ENCODE measurements at regions not wholly inside any gene's neighbourhood (a gene's known extent, or its start where the extent isn't known, plus 50 kb on each side); places are given as distances from the start of the nearest gene placed in this dataset.

DNA sequence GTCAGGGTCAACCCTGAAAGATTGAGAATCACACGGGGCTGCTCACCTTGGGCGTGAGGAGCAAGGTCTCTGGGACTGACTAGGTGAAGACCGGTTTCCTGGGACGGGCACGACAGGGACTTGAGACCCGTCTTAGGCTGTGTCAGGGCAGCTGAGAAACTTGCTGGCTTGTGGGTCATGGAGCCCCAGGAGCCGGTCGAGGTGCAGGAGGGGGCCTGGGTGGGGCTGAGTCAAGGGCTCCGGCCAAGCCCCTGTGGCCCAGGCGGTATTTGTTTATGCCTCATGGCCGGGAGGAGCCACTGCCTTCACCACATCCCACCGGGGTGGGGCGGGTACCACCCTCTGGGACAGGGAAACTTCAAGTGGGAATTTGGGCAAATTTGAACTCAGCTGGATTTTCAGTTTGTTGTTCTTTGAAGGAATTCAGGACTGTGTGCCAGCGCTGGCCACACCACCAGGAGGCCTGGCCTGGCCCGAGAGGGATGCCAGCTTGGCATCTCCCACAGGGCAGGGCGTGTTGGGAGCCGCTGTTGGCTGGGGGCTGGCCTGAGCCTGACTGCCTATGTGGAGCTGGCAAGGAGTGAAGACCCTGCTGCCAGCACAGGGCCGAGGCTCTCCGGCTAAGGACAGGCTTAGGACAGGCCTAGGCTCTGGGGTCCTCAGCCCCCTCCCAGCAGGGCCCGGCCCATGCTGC lies 116.1 kb downstream of the METRNL start:
- peaks cover 11% of the 10 kb centered on the region for H3K9me3 ChIP-seq (replicated peaks)
- H3K27me3 ChIP-seq (replicated peaks): no peaks in the 10 kb centered on the region
- peaks cover 45% of the 10 kb centered on the region for H3K4me1 ChIP-seq (replicated peaks)
- H3K36me3 ChIP-seq: no peaks in the 10 kb centered on the region
- H3K4me3 ChIP-seq: no peak overlapping the region
- peak overlapping the region; percentile 46 for H3K27ac ChIP-seq
- peak; percentile 69 to 80 for DNase-seq (ENCODE audit: low read depth in 1 of 2, low spot score in 2 of 2)

DNA sequence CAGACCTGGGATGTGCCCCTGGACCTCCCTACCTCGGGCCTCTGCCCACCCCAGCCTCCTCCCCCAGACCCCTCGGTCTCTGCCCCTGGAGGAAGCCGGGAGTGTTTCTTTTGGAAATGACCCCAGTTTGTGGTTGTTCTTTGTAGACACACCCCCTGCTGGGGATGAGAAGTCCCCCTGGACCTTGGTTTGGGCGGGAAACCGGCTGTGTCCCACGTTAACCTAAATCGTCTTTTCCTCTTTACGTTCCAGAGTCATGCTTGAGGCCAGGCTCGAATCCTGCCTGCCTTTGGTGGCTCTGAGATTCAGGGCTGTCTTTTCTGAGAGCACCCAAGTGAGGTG lies 116.6 kb downstream of the METRNL start:
- Histone ChIP-seq H3K27ac (peak overlapping the region; percentile 46), H3K4me3 (no peak overlapping the region), H3K36me3 (no peaks in the 10 kb centered on the region), H3K27me3 (replicated peaks) (no peaks in the 10 kb centered on the region), H3K9me3 (replicated peaks) (peaks cover 11% of the 10 kb centered on the region), H3K4me1 (replicated peaks) (peaks cover 41% of the 10 kb centered on the region)
- peak in 1 of 2 experiments; percentile 57 for DNase-seq (ENCODE audit: low read depth in 1 of 2, low spot score in 2 of 2)

DNA sequence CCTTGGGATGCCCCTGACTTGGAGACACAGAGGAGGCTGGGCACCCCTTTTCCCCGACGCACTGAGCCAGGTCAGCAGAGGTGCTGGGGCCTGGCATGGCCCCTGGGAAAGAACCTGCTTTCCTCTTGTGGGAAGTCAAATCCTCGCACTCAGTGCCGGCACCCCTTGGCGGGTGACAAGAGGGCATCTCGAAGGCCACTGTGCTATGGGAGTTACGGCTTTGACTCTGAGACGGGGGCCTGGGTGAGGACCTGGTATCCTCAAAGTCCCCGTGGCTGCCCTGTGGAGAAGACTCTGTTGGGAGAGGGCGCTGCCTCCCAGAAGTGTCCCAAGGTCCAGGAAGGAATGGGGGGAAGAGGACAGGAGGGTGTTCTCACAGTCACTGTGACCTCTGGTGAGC lies 117.0 kb downstream of the METRNL start:
- Histone ChIP-seq H3K27ac (peak overlapping the region; percentile 46; the same call in 1 of the 2 replicates), H3K27me3 (replicated peaks) (no peaks in the 10 kb centered on the region), H3K4me3 (no peak overlapping the region), H3K36me3 (no peaks in the 10 kb centered on the region), H3K4me1 (replicated peaks) (peaks cover 41% of the 10 kb centered on the region), H3K9me3 (replicated peaks) (peaks cover 11% of the 10 kb centered on the region)
- DNase-seq (ENCODE audit: low read depth in 1 of 2, low spot score in 2 of 2): no peak

DNA sequence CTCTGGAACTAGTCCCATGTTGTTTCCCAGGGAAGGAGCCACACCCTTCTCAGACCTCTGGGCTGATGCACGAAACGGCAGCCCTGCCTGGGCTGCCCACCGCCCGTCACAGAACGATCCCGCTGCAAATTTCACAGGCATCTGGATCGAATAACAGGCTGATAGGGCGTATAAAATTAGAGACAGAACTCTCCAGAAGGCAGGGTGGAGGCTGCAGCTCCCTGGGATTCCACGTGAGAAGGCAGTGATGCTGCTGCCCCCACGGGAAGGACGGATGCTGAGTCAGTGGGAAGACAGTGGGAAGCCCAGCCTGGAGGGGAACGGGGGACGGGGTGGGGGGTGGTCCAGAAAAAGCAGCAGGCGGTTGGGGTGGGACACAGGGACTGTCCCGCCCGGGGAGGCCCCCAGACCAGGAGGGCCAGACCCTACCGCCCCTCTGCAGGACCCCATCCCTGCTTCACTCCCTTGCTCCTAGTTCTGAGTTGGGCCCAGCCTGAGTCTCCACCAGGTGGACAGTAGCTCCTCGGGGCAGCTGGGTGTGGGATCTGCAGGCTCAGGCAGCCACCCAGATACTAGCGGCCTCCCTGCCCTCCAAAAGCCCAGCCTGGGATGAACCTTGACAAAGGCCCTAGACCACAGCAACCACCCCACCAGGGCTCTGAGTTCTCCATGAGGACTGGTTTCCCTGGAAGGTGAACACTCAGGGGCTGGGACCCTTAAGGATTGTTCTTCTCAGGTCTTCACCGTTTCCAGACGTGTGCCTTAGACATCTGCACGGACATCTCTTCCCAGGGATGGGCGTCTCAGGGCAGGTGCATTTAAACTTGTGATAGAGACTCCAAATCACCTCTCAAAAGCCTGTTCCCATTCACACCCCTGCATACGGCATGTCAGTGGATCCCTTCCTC lies 117.8 kb downstream of the METRNL start:
- H3K36me3 ChIP-seq: no peaks in the 10 kb centered on the region
- peaks cover 11% of the 10 kb centered on the region for H3K9me3 ChIP-seq (replicated peaks)
- no peak overlapping the region for H3K27ac ChIP-seq
- no peaks in the 10 kb centered on the region for H3K27me3 ChIP-seq (replicated peaks)
- peaks cover 34% of the 10 kb centered on the region for H3K4me1 ChIP-seq (replicated peaks)
- H3K4me3 ChIP-seq: no peak overlapping the region
- peak in 1 of 2 experiments; percentile 47 for DNase-seq (ENCODE audit: low read depth in 1 of 2, low spot score in 2 of 2)

DNA sequence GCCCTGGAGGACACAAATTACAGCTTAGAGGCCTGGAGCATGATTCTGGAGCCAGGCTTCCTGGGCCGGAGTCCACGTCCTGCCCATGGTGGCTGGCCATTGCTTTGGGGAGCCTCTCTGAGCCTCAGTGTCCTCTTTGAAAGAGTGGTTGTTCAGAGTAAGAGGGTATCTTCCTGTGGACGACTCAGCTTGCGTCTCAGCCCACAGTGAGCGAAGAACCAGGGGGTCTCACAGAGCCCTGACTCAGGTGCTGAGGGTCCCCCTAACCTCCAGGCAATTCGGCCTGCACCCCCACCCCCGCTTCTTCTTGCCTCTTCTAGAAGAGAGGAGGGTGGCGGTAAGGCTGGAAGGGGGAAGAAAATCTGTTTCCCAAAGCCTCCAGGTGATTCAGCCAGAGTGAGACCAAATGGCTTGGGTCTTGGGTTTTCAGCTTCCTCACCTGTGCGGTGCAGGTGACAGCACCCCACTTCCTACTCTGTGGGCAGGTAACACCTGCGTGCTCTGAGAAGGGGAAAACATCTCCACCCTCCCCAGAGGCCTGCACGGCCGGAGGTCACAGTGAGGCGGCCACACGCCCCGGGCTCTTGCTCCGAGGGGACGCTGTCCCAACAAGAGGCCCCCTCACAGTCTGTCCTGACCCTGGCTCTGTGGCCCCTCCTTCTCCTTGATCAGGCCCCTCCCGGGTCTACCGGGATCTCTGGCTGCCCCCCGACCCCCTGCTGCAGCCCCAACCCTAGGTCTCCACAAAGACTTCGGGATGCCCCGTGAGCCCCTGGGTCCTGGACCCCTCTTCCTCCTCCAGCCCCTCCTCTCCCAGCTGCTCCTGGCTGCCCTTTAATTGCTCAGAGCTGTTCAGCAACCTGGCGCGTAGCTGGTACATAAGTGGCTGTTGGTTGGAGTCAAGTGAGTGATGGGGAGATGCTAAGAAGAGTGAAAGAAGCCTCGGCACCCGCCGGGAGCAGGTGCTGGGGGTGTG lies 119.2 kb downstream of the METRNL start:
- no peak overlapping the region for H3K4me3 ChIP-seq
- no peak overlapping the region for H3K27ac ChIP-seq
- H3K4me1 ChIP-seq (replicated peaks): peaks cover 40% of the 10 kb centered on the region
- H3K9me3 ChIP-seq (replicated peaks): peaks cover 14% of the 10 kb centered on the region
- peak in 1 of 2 experiments; percentile 38 for DNase-seq (ENCODE audit: low read depth in 1 of 2, low spot score in 2 of 2)
- H3K27me3 ChIP-seq (replicated peaks): no peaks in the 10 kb centered on the region
- no peaks in the 10 kb centered on the region for H3K36me3 ChIP-seq

DNA sequence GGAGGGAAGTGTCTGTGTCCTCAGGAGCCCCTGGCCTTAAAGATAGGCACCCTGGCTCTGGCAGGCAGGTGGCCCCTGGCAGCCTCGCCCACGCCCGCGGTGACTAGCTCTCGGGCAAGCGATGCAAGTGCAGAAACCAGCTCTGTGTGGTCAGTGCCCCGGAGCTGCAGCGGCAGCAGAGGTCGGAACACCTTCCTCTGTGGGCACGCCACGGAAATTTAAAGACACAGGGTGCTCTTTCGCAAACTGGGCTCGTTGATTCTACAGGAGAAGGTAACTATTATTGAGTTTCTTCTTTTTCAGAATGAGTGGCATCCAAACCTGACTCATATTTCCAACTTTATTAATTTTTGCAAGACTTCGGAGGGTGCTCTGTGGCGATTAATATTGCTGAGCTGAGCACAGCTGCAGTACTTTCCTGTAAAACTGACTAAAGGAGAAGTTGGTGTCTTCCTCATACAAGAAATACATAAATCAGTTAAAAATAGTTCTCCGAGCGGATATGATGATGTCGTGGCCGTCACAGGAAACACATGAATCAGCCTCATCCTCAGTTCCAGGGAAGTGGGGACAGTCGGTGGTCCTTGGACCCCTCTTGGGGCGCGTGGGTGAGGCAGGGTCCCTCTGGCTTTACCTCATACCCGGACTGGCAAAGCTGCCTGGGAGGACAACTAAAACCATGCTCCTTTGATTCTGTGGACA lies 120.2 kb downstream of the METRNL start:
- H3K27me3 ChIP-seq (replicated peaks): no peaks in the 10 kb centered on the region
- peaks cover 11% of the 10 kb centered on the region for H3K9me3 ChIP-seq (replicated peaks)
- peak in 1 of 2 experiments; percentile 40 for DNase-seq (ENCODE audit: low read depth in 1 of 2, low spot score in 2 of 2)
- H3K4me3 ChIP-seq: no peak overlapping the region
- H3K36me3 ChIP-seq: no peaks in the 10 kb centered on the region
- peaks cover 32% of the 10 kb centered on the region for H3K4me1 ChIP-seq (replicated peaks)
- H3K27ac ChIP-seq: no peak overlapping the region

DNA sequence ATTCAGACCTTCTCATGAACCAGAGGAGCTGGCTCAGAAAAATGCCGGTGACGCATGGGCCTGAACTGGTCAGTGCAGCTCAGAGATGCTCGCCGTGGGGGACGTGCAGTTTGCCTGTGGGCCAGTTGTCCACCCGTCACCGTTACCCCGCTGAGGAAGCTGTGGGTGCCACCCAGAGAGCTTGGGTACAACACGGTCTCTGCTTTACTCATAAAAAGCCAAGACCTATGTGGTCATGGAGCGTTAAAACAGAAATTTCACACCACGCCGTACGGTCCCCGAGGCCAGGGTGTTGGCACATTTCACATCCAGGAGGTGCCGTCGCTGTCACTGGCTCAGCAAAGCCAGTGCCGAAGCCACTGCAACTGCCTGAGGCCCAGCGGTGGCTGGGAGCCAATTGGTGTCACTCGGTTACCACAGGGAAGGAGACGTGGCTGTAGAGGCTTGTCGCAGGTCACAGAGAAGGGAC lies 120.9 kb downstream of the METRNL start:
- Histone ChIP-seq H3K27ac (no peak overlapping the region), H3K9me3 (replicated peaks) (peaks cover 8% of the 10 kb centered on the region), H3K4me3 (no peak overlapping the region), H3K36me3 (no peaks in the 10 kb centered on the region), H3K27me3 (replicated peaks) (no peaks in the 10 kb centered on the region), H3K4me1 (replicated peaks) (peaks cover 25% of the 10 kb centered on the region)
- peak in 1 of 2 experiments; percentile 38 for DNase-seq (ENCODE audit: low read depth in 1 of 2, low spot score in 2 of 2)

DNA sequence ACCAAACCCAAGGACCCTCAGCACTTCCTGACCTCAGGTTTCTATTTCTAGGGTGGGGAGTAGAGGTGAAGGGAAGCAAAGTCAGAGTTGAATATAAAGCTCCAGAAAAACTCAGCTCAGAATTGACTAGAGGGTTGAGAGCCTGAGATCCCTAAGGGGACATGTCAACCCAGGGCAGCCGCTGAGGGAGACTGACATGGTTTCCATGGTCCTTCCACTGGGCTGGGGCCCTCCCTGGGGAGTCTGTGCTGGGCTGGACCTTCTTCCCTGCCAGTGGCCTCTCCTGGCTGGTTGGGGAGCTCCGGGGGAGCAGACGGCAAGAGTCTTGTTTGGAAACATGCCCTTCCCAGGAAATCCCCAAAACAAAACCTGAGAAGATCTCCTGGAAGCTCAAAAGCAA lies 121.3 kb downstream of the METRNL start:
- H3K36me3 ChIP-seq: no peaks in the 10 kb centered on the region
- H3K9me3 ChIP-seq (replicated peaks): peaks cover 8% of the 10 kb centered on the region
- H3K27me3 ChIP-seq (replicated peaks): no peaks in the 10 kb centered on the region
- peaks cover 20% of the 10 kb centered on the region for H3K4me1 ChIP-seq (replicated peaks)
- H3K27ac ChIP-seq: no peak overlapping the region
- DNase-seq (ENCODE audit: low read depth in 1 of 2, low spot score in 2 of 2): peak in 1 of 2 experiments; percentile 42
- H3K4me3 ChIP-seq: no peak overlapping the region

DNA sequence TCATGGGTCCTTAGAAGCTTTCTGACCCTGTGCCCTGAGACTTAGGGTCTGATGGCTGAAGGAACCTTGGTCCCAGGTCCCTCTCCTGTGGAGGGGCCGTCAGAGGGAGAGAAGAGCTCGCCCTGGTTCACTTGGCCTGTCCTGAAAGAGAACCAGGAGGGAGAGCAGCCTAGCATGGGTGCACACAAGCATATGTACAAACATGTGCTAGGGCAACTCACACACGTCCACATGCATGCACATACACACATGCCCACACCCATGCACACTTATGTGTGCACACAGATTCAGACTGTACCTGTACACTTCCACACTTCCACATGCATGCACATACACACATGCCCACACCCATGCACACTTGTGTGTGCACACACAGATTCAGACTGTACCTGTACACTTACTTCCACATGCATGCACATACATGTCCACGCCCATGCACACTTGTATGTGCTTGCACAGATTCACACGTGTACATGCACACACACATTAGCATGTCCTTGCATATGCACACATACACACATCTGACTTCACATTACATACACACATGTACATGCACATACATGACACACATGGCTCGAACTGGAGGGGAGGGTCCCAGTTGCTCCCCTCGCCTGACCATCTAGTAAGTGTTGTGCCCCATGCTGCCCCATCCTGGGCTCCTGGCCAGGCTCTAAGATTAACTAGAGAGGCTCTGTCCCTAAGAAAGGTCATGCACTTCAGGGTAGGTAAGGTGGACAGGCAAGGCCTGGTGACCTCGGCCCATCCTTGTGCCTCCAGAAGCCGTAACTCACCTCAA lies 122.0 kb downstream of the METRNL start:
- Histone ChIP-seq H3K27me3 (replicated peaks) (no peaks in the 10 kb centered on the region), H3K4me1 (replicated peaks) (peaks cover 14% of the 10 kb centered on the region), H3K4me3 (no peak overlapping the region), H3K36me3 (no peaks in the 10 kb centered on the region), H3K27ac (no peak overlapping the region), H3K9me3 (replicated peaks) (peaks cover 4% of the 10 kb centered on the region)
- peak in 1 of 2 experiments; percentile 36 for DNase-seq (ENCODE audit: low read depth in 1 of 2, low spot score in 2 of 2)

DNA sequence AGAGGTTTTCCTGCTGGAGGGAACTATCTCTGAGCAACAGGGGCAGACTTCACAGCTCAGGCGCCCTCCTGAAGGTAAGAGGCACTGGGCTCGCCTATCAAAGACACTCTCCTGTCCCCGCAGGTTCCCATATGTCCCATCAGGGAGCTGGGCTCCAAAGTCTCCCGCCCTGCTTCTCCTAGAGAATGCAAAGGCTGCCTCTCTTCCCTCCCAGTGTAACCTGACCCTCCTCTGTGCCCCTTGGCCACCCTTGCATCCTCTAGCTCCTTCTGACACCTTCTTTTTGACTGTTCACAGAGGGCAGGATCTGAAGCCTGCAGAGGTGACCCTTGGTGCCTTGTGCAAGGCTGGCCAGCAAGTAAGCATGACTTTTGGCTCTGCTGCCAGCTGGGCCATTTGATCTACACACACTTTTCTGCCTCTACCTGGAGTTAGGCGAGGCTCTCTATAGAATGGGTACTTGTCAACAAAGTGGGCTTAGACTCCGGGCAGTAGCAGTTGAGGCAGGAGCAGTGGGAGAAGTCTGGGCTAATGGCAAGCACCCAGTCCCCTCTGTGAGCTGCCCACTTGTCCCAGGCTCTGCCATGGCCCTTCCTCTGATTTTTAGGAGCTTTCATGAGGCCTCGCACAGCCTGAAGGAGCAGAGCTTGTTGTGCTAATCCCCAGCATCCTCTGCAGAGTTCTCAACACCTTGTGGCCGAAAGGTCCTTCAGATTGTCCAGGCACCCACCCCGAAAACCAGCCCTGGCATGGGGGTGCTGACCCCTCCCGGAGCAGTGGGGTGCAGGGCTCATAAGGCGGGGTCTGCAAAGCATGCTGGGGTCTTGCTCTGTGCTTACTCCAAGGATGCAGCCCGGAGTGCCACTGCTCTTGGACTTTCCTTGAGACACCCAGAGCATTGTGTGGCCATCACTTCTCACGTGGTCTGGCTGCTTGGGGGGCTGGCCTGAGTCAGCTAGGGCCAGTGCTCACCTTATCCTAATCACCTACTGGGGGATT lies 122.9 kb downstream of the METRNL start:
- Histone ChIP-seq H3K4me1 (replicated peaks) (peaks cover 12% of the 10 kb centered on the region), H3K27ac (no peak overlapping the region), H3K36me3 (no peaks in the 10 kb centered on the region), H3K27me3 (replicated peaks) (no peaks in the 10 kb centered on the region), H3K4me3 (no peak overlapping the region), H3K9me3 (replicated peaks) (peaks cover 4% of the 10 kb centered on the region; the same call in 1 of the 2 replicates)
- peak in 1 of 2 experiments; percentile 38 for DNase-seq (ENCODE audit: low read depth in 1 of 2, low spot score in 2 of 2)

DNA sequence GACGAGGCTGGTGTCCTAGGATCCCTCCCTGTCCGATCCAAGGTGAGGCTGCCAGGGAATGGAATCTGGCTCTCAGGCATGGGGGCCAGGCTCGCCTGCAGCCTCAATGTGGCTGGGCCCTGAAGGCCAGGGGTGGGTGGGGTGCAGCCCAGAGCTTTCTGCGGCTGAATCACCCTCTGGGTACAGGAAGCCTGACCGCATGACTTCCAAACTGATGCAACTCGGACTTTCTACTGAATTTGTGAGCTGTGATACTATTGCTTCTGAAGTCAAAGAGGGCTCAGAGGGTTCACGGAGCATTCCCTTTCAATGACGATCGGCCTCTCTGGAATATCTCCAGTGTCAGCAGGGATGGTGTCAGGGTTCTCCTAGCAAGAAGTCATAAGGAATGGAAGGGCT lies 123.7 kb downstream of the METRNL start:
- no peaks in the 10 kb centered on the region for H3K36me3 ChIP-seq
- DNase-seq (ENCODE audit: low read depth in 1 of 2, low spot score in 2 of 2): peak; percentile 30 to 55
- H3K4me1 ChIP-seq (replicated peaks): peaks cover 12% of the 10 kb centered on the region
- peak overlapping the region; percentile 27 for H3K27ac ChIP-seq
- peaks cover 4% of the 10 kb centered on the region; the same call in 1 of the 2 replicates for H3K9me3 ChIP-seq (replicated peaks)
- no peaks in the 10 kb centered on the region for H3K27me3 ChIP-seq (replicated peaks)
- no peak overlapping the region for H3K4me3 ChIP-seq

Measured in SJSA1 (cell line).